ENCODE measurements at regions not wholly inside any gene's neighbourhood (a gene's known extent, or its start where the extent isn't known, plus 50 kb on each side); places are given as distances from the start of the nearest gene placed in this dataset.

DNA sequence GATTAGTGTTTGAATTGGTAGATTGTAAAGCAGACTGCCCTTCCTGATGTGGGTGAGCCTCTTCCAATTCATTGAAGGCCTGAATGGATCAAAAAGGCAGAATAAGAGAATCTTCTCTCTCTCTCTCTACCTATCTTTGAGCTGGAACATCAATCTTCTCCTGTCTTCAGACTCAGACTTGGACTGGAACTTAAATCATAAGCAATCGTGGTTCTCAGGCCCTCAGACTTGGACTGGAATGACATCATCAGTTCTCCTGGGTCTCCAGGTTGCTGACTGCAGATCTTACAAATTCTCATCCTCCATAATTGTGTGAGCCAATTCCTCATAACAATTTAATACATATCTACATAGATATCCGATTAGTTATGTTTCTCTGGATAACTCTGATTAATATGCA, 66.8 kb downstream of the IER5 start:
- Histone ChIP-seq H3K27me3 (ENCODE audit: low read depth) (no peaks in the 10 kb centered on the region), H3K4me3 (no peak overlapping the region), H3K36me3 (no peaks in the 10 kb centered on the region), H3K27ac (replicated peaks) (no peak overlapping the region), H3K9me3 (replicated peaks) (no peaks in the 10 kb centered on the region), H3K4me1 (peaks cover 55% of the 10 kb centered on the region)
- no peak for DNase-seq
- TF ChIP-seq, protein P1, sequence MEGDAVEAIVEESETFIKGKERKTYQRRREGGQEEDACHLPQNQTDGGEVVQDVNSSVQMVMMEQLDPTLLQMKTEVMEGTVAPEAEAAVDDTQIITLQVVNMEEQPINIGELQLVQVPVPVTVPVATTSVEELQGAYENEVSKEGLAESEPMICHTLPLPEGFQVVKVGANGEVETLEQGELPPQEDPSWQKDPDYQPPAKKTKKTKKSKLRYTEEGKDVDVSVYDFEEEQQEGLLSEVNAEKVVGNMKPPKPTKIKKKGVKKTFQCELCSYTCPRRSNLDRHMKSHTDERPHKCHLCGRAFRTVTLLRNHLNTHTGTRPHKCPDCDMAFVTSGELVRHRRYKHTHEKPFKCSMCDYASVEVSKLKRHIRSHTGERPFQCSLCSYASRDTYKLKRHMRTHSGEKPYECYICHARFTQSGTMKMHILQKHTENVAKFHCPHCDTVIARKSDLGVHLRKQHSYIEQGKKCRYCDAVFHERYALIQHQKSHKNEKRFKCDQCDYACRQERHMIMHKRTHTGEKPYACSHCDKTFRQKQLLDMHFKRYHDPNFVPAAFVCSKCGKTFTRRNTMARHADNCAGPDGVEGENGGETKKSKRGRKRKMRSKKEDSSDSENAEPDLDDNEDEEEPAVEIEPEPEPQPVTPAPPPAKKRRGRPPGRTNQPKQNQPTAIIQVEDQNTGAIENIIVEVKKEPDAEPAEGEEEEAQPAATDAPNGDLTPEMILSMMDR (IDR thresholded peaks at IDR 0.05; ENCODE audit: borderline replicate concordance) = no peak
- intact Hi-C loops (cut with micrococcal nuclease) = no loop called here

DNA sequence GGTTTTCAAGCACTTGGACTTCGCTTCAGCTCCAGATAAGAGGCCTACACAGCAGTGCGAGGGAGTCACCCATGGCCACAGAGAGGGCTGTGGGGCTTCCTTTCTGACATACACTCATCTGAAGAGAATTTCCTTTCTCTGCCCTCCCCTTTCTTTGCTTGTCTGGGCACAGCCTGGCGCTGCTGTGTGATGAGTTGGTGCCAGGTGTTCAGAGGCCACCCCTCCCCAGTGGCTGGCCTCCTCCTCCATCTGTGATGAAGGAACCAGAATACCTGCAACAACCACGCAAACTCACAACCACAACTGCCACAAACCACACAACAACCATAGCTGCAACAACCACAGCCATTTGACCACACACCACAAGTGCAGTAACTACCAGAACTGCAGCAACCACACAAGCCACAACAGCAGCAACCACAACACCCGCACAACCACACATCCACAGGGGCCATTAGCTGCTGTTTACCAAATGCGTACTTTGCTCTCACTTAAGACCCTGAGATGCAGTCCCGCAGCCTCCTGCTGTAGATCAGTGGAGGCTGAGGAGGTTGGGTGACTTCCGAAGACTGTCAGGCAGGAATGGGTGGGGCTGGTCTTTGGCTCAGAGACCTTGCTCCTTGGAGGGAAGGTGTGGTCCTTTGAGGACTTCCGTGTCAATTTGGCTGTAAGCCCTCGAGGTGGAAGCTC, 71.1 kb downstream of the IER5 start:
- TF ChIP-seq, protein P1 (IDR thresholded peaks at IDR 0.05; ENCODE audit: borderline replicate concordance) = no peak
- peak overlapping the region; percentile 58 for H3K27ac ChIP-seq (replicated peaks)
- H3K4me1 ChIP-seq = peaks cover 28% of the 10 kb centered on the region
- H3K4me3 ChIP-seq = no peak overlapping the region
- peaks cover 22% of the 10 kb centered on the region for H3K9me3 ChIP-seq (replicated peaks)
- no peak for DNase-seq
- H3K27me3 ChIP-seq (ENCODE audit: low read depth) = no peaks in the 10 kb centered on the region
- intact Hi-C loops (cut with micrococcal nuclease) = loop anchor here (10.0 kb wide), 1 partner anchor 275 kb away; no protein-coding TSS in a partner anchor
- H3K36me3 ChIP-seq = peaks cover 4% of the 10 kb centered on the region

DNA sequence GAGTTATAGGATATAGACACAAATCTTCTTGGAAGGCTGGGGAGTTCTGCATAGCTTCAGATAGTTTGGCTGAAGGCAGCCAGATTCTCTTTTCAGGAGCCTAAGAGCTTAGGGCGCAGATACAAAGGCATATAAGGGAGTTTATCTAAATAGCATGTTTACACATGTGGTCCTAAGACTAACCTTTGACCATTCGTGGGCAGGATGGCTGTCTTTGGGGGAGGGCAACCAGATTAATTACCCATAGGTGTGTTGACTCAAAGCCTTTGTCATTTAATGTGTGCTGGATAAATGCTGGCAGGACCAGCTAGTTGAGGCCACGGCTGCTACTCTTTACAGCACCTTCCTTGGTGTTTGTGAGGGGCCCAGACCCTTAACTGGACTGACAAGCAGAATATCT, 71.8 kb downstream of the IER5 start:
- Histone ChIP-seq H3K9me3 (replicated peaks) (peaks cover 22% of the 10 kb centered on the region), H3K36me3 (peaks cover 4% of the 10 kb centered on the region), H3K27ac (replicated peaks) (peak overlapping the region; percentile 58), H3K4me1 (peaks cover 28% of the 10 kb centered on the region), H3K4me3 (no peak overlapping the region), H3K27me3 (ENCODE audit: low read depth) (no peaks in the 10 kb centered on the region)
- no peak for DNase-seq
- intact Hi-C loops (cut with micrococcal nuclease) = loop anchor here (10.0 kb wide), 1 partner anchor 276 kb away; no protein-coding TSS in a partner anchor
- TF ChIP-seq, protein P1 (IDR thresholded peaks at IDR 0.05; ENCODE audit: borderline replicate concordance) = no peak

DNA sequence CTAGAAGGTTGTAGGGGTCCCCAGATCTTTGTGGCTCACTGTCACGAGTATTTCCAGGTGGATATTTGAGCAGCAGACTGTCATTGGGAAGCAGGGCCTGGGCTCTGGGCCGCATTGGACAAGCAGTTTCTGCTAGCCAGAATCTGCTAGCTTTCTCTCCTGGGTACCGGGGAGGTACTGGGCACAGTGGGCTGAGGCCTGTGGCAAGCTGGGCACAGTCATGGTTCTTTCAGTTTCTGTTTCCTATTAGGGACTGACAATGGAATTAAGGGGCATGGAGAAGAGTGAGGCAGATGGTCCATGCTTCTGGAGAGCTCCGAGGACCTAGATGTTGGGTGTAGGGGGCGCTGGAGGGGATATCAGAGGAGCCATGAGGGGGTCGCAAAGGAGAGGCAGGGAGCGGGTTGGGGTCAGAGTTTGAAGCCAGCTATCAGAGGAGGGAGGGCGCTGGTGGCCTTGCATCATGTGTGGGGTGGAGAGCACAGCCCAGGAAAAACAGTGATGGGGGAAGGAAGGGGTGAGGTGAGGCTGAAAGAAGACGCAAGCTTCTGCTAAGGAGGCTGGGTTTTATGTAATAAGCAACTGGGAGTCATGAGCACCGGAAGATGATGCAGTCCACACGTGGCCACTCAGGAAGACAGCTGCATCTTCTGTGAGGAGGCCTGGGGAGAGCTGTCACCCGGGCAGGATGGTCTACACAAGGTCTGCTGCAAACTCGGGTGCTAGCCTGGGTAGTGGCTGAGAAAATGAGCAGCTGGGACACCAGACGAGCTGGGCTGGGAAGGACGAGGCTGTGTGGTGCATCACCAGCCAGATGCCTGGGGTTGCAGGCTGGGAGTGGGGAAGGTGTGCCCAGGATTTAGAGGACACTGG, 72.7 kb downstream of the IER5 start:
- peaks cover 22% of the 10 kb centered on the region for H3K9me3 ChIP-seq (replicated peaks)
- peaks cover 4% of the 10 kb centered on the region for H3K36me3 ChIP-seq
- H3K4me1 ChIP-seq = peaks cover 29% of the 10 kb centered on the region
- intact Hi-C loops (cut with micrococcal nuclease) = loop anchor here (10.0 kb wide), 1 partner anchor 276 kb away; no protein-coding TSS in a partner anchor
- H3K4me3 ChIP-seq = no peak overlapping the region
- TF ChIP-seq, protein P1 (IDR thresholded peaks at IDR 0.05; ENCODE audit: borderline replicate concordance) = no peak
- no peaks in the 10 kb centered on the region for H3K27me3 ChIP-seq (ENCODE audit: low read depth)
- DNase-seq = no peak
- H3K27ac ChIP-seq (replicated peaks) = peak overlapping the region; percentile 6

DNA sequence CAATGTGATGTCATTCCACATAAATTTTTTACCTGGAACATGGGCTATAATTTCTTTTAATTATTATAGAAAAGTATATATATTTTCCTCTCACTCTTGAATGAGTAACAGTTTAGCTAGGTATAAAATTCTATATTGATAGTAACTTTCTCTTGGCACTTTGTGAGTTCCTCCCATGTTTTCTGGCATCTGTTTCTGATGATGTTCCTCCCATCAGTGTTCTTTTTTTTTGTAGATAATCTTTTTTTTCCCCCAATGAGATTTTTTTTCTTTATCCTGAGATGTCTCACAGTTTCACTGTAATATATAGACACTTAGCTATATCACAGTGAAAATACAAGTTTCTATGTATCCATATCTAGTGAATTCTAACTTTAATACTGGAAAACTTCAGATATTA, 75.2 kb downstream of the IER5 start:
- Histone ChIP-seq H3K4me3 (no peak overlapping the region), H3K27me3 (ENCODE audit: low read depth) (no peaks in the 10 kb centered on the region), H3K4me1 (peaks cover 32% of the 10 kb centered on the region), H3K27ac (replicated peaks) (no peak overlapping the region), H3K9me3 (replicated peaks) (peaks cover 22% of the 10 kb centered on the region), H3K36me3 (peaks cover 4% of the 10 kb centered on the region)
- DNase-seq = no peak
- TF ChIP-seq, protein P1 (IDR thresholded peaks at IDR 0.05; ENCODE audit: borderline replicate concordance) = no peak
- intact Hi-C loops (cut with micrococcal nuclease) = loop anchor here (10.0 kb wide), 1 partner anchor 279 kb away; no protein-coding TSS in a partner anchor
